Lower leg skin (tissue), 3 donors: ENCODE measurements at regions not wholly inside any gene's neighbourhood (a gene's known extent, or its start where the extent isn't known, plus 50 kb on each side); places are given as distances from the start of the nearest gene placed in this dataset.

Experiments
- POLR2A ChIP-seq, 2 donors: fragments of 450-650 bp; IDR thresholded peaks; one replicate each; pipeline ENCODE4 v1.6.1; 2016 to 2017; ENCODE audit warnings: antibody characterized with exemption in 2 of 2, mild to moderate bottlenecking in 1 of 2, moderate library complexity in 1 of 2
- TF ChIP-seq, protein P1 (sequence below), 3 donors: fragments of 450-650 bp; IDR thresholded peaks; one replicate each; pipeline ENCODE4 v1.5.1; 2016; ENCODE audit warnings: antibody characterized with exemption in 3 of 3, mild to moderate bottlenecking in 3 of 3, moderate library complexity in 2 of 3

DNA sequence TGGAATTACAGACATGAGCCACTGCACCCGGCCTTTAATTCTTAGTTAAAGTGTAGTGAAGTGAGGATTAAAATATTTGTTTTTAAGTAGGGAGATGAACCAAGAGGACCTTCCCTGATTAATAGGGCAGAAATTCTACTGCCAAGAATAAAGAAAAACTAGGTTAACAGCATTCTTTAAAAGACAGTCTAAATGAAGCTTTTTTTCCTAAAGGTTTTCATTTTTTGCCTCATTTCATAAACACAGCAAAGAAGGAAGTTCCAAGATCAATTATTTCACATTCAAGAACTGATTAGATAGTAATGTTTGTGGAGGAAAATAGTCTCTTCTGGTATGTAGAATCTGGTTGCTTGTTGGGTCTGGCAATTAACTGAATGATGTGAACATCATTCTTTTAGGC is 112.1 kb upstream of the ARSJ start:
- TF ChIP-seq, protein P1, sequence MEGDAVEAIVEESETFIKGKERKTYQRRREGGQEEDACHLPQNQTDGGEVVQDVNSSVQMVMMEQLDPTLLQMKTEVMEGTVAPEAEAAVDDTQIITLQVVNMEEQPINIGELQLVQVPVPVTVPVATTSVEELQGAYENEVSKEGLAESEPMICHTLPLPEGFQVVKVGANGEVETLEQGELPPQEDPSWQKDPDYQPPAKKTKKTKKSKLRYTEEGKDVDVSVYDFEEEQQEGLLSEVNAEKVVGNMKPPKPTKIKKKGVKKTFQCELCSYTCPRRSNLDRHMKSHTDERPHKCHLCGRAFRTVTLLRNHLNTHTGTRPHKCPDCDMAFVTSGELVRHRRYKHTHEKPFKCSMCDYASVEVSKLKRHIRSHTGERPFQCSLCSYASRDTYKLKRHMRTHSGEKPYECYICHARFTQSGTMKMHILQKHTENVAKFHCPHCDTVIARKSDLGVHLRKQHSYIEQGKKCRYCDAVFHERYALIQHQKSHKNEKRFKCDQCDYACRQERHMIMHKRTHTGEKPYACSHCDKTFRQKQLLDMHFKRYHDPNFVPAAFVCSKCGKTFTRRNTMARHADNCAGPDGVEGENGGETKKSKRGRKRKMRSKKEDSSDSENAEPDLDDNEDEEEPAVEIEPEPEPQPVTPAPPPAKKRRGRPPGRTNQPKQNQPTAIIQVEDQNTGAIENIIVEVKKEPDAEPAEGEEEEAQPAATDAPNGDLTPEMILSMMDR (IDR thresholded peaks at IDR 0.05) = no peak
- TF ChIP-seq POLR2A (IDR thresholded peaks at IDR 0.05) = no peak
